Spleen (tissue), 11 donors: ENCODE measurements at regions not wholly inside any gene's neighbourhood (a gene's known extent, or its start where the extent isn't known, plus 50 kb on each side); places are given as distances from the start of the nearest gene placed in this dataset.

Experiments used
- DNase-seq: peaks from one replicate; pipeline ENCODE4 v3.0.0-alpha.2; 2020
- H3K27ac ChIP-seq, 8 donors: fragments of 200-600 bp; sonication (generic) in 7 of 8; 1 replicate in 4 of 8; 2 replicates in 4 of 8; pipeline versions ENCODE4 v1.5.0 to v1.8.0; 2016 to 2021; ENCODE audit warnings: inconsistent platforms in 4 of 8, mild to moderate bottlenecking in 4 of 8, moderate library complexity in 1 of 8
- H3K27me3 ChIP-seq, 7 donors: fragments of 200-600 bp; sonication (generic) in 6 of 7; replicated peaks in 1 of 7; 1 replicate in 4 of 7; 2 replicates in 3 of 7; pipeline versions ENCODE4 v1.5.0 to v1.8.0; 2016 to 2021; ENCODE audit warnings: inconsistent platforms in 3 of 7, mild to moderate bottlenecking in 1 of 7
- H3K36me3 ChIP-seq, 6 donors: fragments of 200-600 bp; sonication (generic) in 5 of 6; 1 replicate in 4 of 6; 2 replicates in 2 of 6; pipeline versions ENCODE4 v1.5.0 to v1.8.0; 2016 to 2021; ENCODE audit warnings: inconsistent platforms in 2 of 6
- H3K4me1 ChIP-seq, 6 donors: fragments of 200-600 bp; sonication (generic) in 5 of 6; 1 replicate in 3 of 6; 2 replicates in 3 of 6; pipeline versions ENCODE4 v1.5.0 to v1.8.0; 2016 to 2021; ENCODE audit warnings: inconsistent platforms in 3 of 6
- H3K4me3 ChIP-seq, 8 donors: fragments of 200-600 bp; sonication (generic) in 7 of 8; 1 replicate in 4 of 8; 2 replicates in 4 of 8; pipeline versions ENCODE4 v1.5.0 to v1.8.0; 2016 to 2021; ENCODE audit warnings: inconsistent platforms in 4 of 8, mild to moderate bottlenecking in 4 of 8, moderate library complexity in 2 of 8
- H3K9me3 ChIP-seq, 8 donors: fragments of 200-600 bp; sonication (generic) in 7 of 8; 1 replicate in 4 of 8; 2 replicates in 4 of 8; pipeline versions ENCODE4 v1.5.0 to v1.8.0; 2016 to 2021; ENCODE audit warnings: inconsistent platforms in 4 of 8
- POLR2A ChIP-seq, 3 donors: fragments of 450-650 bp; IDR thresholded peaks; one replicate each; pipeline ENCODE4 v1.5.1; 2017; ENCODE audit warnings: antibody characterized with exemption in 3 of 3, mild to moderate bottlenecking in 1 of 3
- POLR2AphosphoS5 ChIP-seq, 3 donors: sonication (generic); formaldehyde crosslinking; IDR thresholded peaks; one replicate each; pipeline ENCODE4 v1.5.1; 2017; ENCODE audit warnings: antibody characterized with exemption in 3 of 3
- WGBS, 5 donors: extraction: QIAGEN DNeasy Blood & Tissue Kit in 3 of 5; methylation state at CpG; one replicate each; pipeline versions ENCODE4 v1.1.5 to v1.1.7; 2013 to 2018; 5-methylcytosine and 5-hydroxymethylcytosine counted together
- intact Hi-C: fragments of 100-400 bp; cut with DNase I; formaldehyde crosslinking; loops from one replicate; pipeline ENCODE4 v1.15.0; 2023; ENCODE audit warnings: low total_unique reads
- TF ChIP-seq, protein P1 (sequence below), 11 experiments: fragments of 200-600 bp in 7 of 11; fragments of 450-650 bp in 4 of 11; sonication (generic) in 4 of 11; IDR thresholded peaks in 8 of 11; conservative IDR thresholded peaks in 3 of 11; 1 replicate in 7 of 11; 2 replicates in 4 of 11; pipeline versions ENCODE4 v1.4.0 to v1.8.0; 2016 to 2021; ENCODE audit warnings: antibody characterized with exemption in 11 of 11, inconsistent platforms in 4 of 11, mild to moderate bottlenecking in 1 of 11
- donor health status: healthy with polysubstance abuse.
- donor health status: DM: no; HTN: no; CAD: no; lungs with moderate emphysema.
- donor health status: DM: no; HTN: no; CAD: no.
- donor health status: Bipolar disorder and iron deficiency.
- donor health status: healthy.
- donor health status: DM: no; HTN: no; CAD: no.
- donor health status: DM: yes; HTN: yes; CAD: no.

- intact Hi-C loops: no loop called here
- H3K36me3 ChIP-seq: no peaks in the 10 kb centered on the region
- H3K4me3 ChIP-seq: no peak overlapping the region
- H3K27ac ChIP-seq: no peak overlapping the region
- H3K9me3 ChIP-seq: no peaks in the 10 kb centered on the region
- DNase-seq: no peak
- H3K4me1 ChIP-seq: no peaks in the 10 kb centered on the region
- 58 to 69% (median 63%) methylated on average over 5 of the region's 5 CpGs for WGBS, 5 donors
- TF ChIP-seq, protein P1, sequence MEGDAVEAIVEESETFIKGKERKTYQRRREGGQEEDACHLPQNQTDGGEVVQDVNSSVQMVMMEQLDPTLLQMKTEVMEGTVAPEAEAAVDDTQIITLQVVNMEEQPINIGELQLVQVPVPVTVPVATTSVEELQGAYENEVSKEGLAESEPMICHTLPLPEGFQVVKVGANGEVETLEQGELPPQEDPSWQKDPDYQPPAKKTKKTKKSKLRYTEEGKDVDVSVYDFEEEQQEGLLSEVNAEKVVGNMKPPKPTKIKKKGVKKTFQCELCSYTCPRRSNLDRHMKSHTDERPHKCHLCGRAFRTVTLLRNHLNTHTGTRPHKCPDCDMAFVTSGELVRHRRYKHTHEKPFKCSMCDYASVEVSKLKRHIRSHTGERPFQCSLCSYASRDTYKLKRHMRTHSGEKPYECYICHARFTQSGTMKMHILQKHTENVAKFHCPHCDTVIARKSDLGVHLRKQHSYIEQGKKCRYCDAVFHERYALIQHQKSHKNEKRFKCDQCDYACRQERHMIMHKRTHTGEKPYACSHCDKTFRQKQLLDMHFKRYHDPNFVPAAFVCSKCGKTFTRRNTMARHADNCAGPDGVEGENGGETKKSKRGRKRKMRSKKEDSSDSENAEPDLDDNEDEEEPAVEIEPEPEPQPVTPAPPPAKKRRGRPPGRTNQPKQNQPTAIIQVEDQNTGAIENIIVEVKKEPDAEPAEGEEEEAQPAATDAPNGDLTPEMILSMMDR (IDR thresholded peaks at IDR 0.05 in 8 of 11, conservative IDR thresholded peaks at IDR 0.05 in 3 of 11): no peak
- no peak for TF ChIP-seq POLR2A (IDR thresholded peaks at IDR 0.05)
- TF ChIP-seq POLR2AphosphoS5 (IDR thresholded peaks at IDR 0.05): no peak
- H3K27me3 ChIP-seq: no peaks in the 10 kb centered on the region
Observed at GRCh38 chr13:104810242-104810641, 1725.2 kb downstream of the EFNB2 start.

DNA sequence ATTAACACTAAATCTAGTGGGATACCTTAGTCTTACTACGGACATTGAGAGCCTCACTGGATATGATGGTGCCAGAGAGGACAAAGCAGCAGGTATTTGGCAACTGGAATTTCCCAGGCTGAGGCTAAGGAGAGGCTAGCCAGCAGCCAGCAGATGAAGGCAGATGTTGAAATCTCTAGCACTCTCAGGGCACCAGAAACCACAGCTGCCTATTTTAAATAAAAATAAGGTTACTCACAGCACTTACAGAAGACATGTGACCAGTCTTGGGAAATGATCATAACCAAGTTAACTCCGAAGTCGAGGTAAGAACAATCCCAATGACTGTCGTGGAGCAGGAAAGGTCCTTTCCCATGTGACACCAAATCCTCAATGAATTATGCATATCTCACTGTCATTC lies 1726.0 kb downstream of the EFNB2 start:
- 42 to 77% (median 66%) methylated on average over 4 of the region's 4 CpGs for WGBS, 5 donors
- H3K36me3 ChIP-seq: no peaks in the 10 kb centered on the region
- H3K4me3 ChIP-seq: no peak overlapping the region
- no peaks in the 10 kb centered on the region for H3K9me3 ChIP-seq
- no peaks in the 10 kb centered on the region for H3K27me3 ChIP-seq
- TF ChIP-seq, protein P1 (IDR thresholded peaks at IDR 0.05 in 8 of 11, conservative IDR thresholded peaks at IDR 0.05 in 3 of 11): no peak
- TF ChIP-seq POLR2A (IDR thresholded peaks at IDR 0.05): no peak
- no peak for TF ChIP-seq POLR2AphosphoS5 (IDR thresholded peaks at IDR 0.05)
- no peak for DNase-seq
- H3K27ac ChIP-seq: no peak overlapping the region
- intact Hi-C loops: no loop called here
- H3K4me1 ChIP-seq: no peaks in the 10 kb centered on the region

DNA sequence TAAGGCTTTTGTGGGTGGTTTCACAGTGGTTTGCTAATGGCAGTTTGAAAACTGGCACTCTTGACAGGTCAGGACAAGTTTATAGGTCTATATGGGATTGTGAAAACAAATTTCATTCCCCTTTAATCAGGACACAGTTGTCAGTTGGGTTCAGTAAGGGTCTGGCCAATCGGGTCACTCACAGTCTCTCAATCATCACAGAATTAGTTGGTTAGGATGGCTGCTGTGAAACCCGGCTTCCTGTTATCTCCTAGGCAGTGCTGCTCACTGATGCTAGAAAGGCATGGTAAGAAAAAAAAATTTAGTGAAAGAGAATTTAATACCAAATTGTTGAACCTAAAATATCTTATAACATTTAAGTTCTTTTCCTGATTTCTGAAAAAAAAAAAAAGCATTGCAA lies 1730.1 kb downstream of the EFNB2 start:
- Histone ChIP-seq H3K4me1 (no peaks in the 10 kb centered on the region), H3K4me3 (no peak overlapping the region), H3K27ac (no peak overlapping the region), H3K27me3 (no peaks in the 10 kb centered on the region), H3K9me3 (no peaks in the 10 kb centered on the region), H3K36me3 (no peaks in the 10 kb centered on the region)
- intact Hi-C loops: no loop called here
- no peak for TF ChIP-seq POLR2AphosphoS5 (IDR thresholded peaks at IDR 0.05)
- TF ChIP-seq, protein P1 (IDR thresholded peaks at IDR 0.05 in 8 of 11, conservative IDR thresholded peaks at IDR 0.05 in 3 of 11): no peak
- TF ChIP-seq POLR2A (IDR thresholded peaks at IDR 0.05): no peak
- WGBS, 5 donors: 72 to 85% (median 74%) methylated on average over 2 of the region's 2 CpGs
- DNase-seq: no peak

GRCh38 chr13:104799152-104799551 lies 1732.9 kb upstream of the SLC10A2 start:
- intact Hi-C loops: no loop called here
- Histone ChIP-seq H3K36me3 (no peaks in the 10 kb centered on the region), H3K27me3 (no peaks in the 10 kb centered on the region), H3K9me3 (no peaks in the 10 kb centered on the region), H3K27ac (no peak overlapping the region), H3K4me1 (no peaks in the 10 kb centered on the region), H3K4me3 (no peak overlapping the region)
- no peak for DNase-seq
- 74 to 92% (median 84%) methylated on average over 2 of the region's 2 CpGs for WGBS, 5 donors
- TF ChIP-seq POLR2A (IDR thresholded peaks at IDR 0.05) (no peak), POLR2AphosphoS5 (IDR thresholded peaks at IDR 0.05) (no peak)
- TF ChIP-seq, protein P1 (IDR thresholded peaks at IDR 0.05 in 8 of 11, conservative IDR thresholded peaks at IDR 0.05 in 3 of 11): no peak
